Caco-2 (cell line): ENCODE measurements at regions not wholly inside any gene's neighbourhood (a gene's known extent, or its start where the extent isn't known, plus 50 kb on each side); places are given as distances from the start of the nearest gene placed in this dataset.

Experiments
- BruUV-seq: library from RNA; stranded (reverse); fragments of 400-500 nt; replicated peaks from 2 replicates; lab custom pipeline; 2021; lab: Mats Ljungman, UMichigan
- CTCF ChIA-PET: fragments of 300-600 bp; sonication (Branson Sonifier 250); formaldehyde crosslinking; loops from one replicate; lab custom pipeline; 2022; ENCODE audit warnings: antibody characterized with exemption; lab: Charles Lee
- POLR2A ChIA-PET: fragments of 300-600 bp; sonication (Branson Sonifier 250); formaldehyde crosslinking; loops from one replicate; lab custom pipeline; 2022; ENCODE audit warnings: antibody characterized with exemption; lab: Charles Lee
- DNase-seq, 2 experiments: peaks; one replicate each; pipeline versions ENCODE4 v3.0.0 to v3.0.0-alpha.2; 2020 to 2022
- H3K27me3 ChIP-seq: replicated peaks from 2 replicates; pipeline ENCODE4 v1.6.0; 2011; ENCODE audit warnings: low read length; ENCODE audit not compliant: control insufficient read depth, insufficient read depth
- H3K36me3 ChIP-seq: 2 replicates; pipeline ENCODE4 v1.5.1; 2011; ENCODE audit warnings: low read length; ENCODE audit not compliant: control insufficient read depth, insufficient read depth
- H3K4me1 ChIP-seq: fragments of 250-450 bp; sonication (Bioruptor Pico); 2 replicates; pipeline ENCODE4 v1.5.1; 2020; ENCODE audit warnings: mild to moderate bottlenecking
- H3K4me3 ChIP-seq: 2 replicates; pipeline ENCODE4 v1.5.1; 2011; ENCODE audit warnings: low read depth, mild to moderate bottlenecking, control low read depth, low read length
- H3K9me3 ChIP-seq: fragments of 250-450 bp; sonication (Bioruptor Pico); 2 replicates; pipeline ENCODE4 v1.5.1; 2020; ENCODE audit warnings: mild to moderate bottlenecking, moderate library complexity
- H3K27ac Mint-ChIP-seq: one replicate; pipeline ENCODE4 v1.8.0; 2022; ENCODE audit warnings: mixed read lengths; ENCODE audit not compliant: unreplicated experiment
- H3K27me3 Mint-ChIP-seq: one replicate; pipeline ENCODE4 v1.8.0; 2022; ENCODE audit warnings: mixed read lengths; ENCODE audit not compliant: insufficient read depth, unreplicated experiment
- H3K36me3 Mint-ChIP-seq: one replicate; pipeline ENCODE4 v1.8.0; 2022; ENCODE audit warnings: mild to moderate bottlenecking, mixed read lengths; ENCODE audit not compliant: insufficient read depth, unreplicated experiment
- H3K4me1 Mint-ChIP-seq: one replicate; pipeline ENCODE4 v1.8.0; 2022; ENCODE audit warnings: low read depth, mixed read lengths; ENCODE audit not compliant: unreplicated experiment
- H3K4me3 Mint-ChIP-seq: one replicate; pipeline ENCODE4 v1.8.0; 2022; ENCODE audit warnings: mild to moderate bottlenecking, moderate library complexity, mixed read lengths; ENCODE audit not compliant: unreplicated experiment
- H3K9me3 Mint-ChIP-seq: one replicate; pipeline ENCODE4 v1.8.0; 2022; ENCODE audit warnings: mixed read lengths; ENCODE audit not compliant: unreplicated experiment
- intact Hi-C: fragments of 100-400 bp; cut with micrococcal nuclease; formaldehyde crosslinking; loops from one replicate; pipeline ENCODE4 v1.10.0; 2022; ENCODE audit not compliant: unreplicated experiment
- TF ChIP-seq, protein P1 (sequence below), 2 experiments: fragments of 200-600 bp in 1 of 2; IDR thresholded peaks; 1 replicate in 1 of 2; 2 replicates in 1 of 2; pipeline versions ENCODE4 v1.5.1 to v1.8.0; 2011 to 2022; ENCODE audit warnings: antibody characterized with exemption in 1 of 2, control low read depth in 1 of 2, inconsistent platforms in 1 of 2, low read depth in 1 of 2, low read length in 1 of 2, mild to moderate bottlenecking in 1 of 2, moderate library complexity in 1 of 2; ENCODE audit not compliant: insufficient read depth in 1 of 2, severe bottlenecking in 1 of 2, unreplicated experiment in 1 of 2

DNA sequence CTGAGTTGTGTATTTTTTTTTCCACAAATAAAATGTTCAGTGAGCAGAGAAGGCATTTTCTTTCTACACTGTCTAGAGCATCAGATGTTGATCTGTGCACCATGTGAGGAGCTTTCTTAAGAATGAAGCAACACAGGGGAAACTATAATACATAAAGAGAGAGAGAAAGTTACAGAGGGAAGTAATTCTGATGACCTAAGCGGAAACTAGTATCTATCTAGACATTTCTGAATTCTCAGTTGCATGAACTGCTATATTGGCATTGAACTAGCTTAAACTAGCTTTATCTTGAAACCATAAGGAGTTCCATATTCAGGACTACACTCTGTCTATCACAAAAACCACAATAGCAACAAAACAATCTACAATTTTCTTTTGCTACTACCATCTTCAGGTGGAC lies 822.4 kb downstream of the VGLL3 start:
- TF ChIP-seq, protein P1, sequence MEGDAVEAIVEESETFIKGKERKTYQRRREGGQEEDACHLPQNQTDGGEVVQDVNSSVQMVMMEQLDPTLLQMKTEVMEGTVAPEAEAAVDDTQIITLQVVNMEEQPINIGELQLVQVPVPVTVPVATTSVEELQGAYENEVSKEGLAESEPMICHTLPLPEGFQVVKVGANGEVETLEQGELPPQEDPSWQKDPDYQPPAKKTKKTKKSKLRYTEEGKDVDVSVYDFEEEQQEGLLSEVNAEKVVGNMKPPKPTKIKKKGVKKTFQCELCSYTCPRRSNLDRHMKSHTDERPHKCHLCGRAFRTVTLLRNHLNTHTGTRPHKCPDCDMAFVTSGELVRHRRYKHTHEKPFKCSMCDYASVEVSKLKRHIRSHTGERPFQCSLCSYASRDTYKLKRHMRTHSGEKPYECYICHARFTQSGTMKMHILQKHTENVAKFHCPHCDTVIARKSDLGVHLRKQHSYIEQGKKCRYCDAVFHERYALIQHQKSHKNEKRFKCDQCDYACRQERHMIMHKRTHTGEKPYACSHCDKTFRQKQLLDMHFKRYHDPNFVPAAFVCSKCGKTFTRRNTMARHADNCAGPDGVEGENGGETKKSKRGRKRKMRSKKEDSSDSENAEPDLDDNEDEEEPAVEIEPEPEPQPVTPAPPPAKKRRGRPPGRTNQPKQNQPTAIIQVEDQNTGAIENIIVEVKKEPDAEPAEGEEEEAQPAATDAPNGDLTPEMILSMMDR (IDR thresholded peaks at IDR 0.05; ENCODE audit: insufficient read depth in 1 of 2, low read depth in 1 of 2, low read length in 1 of 2, severe bottlenecking in 1 of 2, unreplicated experiment in 1 of 2) = no peak
- ChIA-PET CTCF (no interaction called here), POLR2A (no interaction called here)
- Histone ChIP-seq H3K27me3 (no peaks in the 10 kb centered on the region), H3K4me3 (no peak overlapping the region), H3K36me3 (no peaks in the 10 kb centered on the region), H3K4me1 (no peaks in the 10 kb centered on the region), H3K9me3 (no peaks in the 10 kb centered on the region)
- no TSS peak for BruUV-seq
- no peak overlapping the region for H3K4me3 Mint-ChIP-seq
- intact Hi-C loops = no loop called here
- H3K9me3 Mint-ChIP-seq = no peaks in the 10 kb centered on the region
- peaks cover under 1% of the 10 kb centered on the region for H3K27me3 Mint-ChIP-seq
- H3K4me1 Mint-ChIP-seq = no peaks in the 10 kb centered on the region
- H3K36me3 Mint-ChIP-seq = no peaks in the 10 kb centered on the region
- H3K27ac Mint-ChIP-seq = no peak overlapping the region
- no peak for DNase-seq

DNA sequence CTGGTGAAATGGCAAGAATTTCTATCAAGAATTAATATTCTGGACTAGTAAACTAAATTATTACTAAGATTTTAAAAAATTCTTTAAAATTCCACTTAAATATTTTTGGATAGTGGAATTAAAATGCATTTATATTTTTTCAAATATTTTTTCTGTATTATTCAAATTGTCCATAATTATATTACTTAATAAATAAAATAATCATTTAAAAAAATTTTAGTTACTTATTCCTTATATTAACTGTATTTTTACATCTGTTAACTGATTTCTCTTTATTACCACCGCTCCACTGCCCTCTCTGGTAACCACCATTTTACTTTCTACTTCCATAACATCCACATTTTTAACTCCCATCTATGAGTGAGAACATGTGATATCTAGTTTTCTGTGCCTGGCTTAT lies 828.4 kb downstream of the VGLL3 start:
- TF ChIP-seq, protein P1 (IDR thresholded peaks at IDR 0.05; ENCODE audit: insufficient read depth in 1 of 2, low read depth in 1 of 2, low read length in 1 of 2, severe bottlenecking in 1 of 2, unreplicated experiment in 1 of 2) = no peak
- Mint-ChIP-seq H3K4me3 (no peak overlapping the region), H3K27ac (no peak overlapping the region), H3K9me3 (no peaks in the 10 kb centered on the region), H3K36me3 (no peaks in the 10 kb centered on the region), H3K27me3 (no peaks in the 10 kb centered on the region), H3K4me1 (no peaks in the 10 kb centered on the region)
- H3K27me3 ChIP-seq = no peaks in the 10 kb centered on the region
- no peak overlapping the region for H3K4me3 ChIP-seq
- no peaks in the 10 kb centered on the region for H3K4me1 ChIP-seq
- CTCF ChIA-PET = no interaction called here
- POLR2A ChIA-PET = no interaction called here
- H3K9me3 ChIP-seq = no peaks in the 10 kb centered on the region
- BruUV-seq = no TSS peak
- intact Hi-C loops = no loop called here
- no peak for DNase-seq
- H3K36me3 ChIP-seq = no peaks in the 10 kb centered on the region

DNA sequence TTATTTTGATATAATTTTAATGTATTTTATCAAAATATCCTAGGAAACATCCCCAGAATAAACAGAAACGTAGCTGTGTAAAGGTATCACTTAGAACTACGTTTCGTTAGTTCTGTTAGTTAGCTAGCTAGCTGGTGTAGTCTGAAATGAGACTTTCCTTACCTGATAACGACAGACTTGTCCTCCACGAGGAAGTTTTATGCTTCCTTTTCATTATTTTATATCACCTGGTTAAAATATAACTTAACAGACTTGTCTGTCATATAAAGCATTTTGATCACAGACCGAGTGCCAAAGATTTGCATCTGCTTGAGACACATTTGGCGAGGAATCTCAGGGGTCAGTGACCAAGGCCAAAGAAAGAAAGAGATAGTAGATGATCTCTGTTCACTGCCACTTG lies 829.5 kb downstream of the VGLL3 start:
- H3K27me3 Mint-ChIP-seq = no peaks in the 10 kb centered on the region
- no peak for DNase-seq
- no TSS peak for BruUV-seq
- H3K36me3 Mint-ChIP-seq = no peaks in the 10 kb centered on the region
- no peaks in the 10 kb centered on the region for H3K4me1 Mint-ChIP-seq
- H3K9me3 Mint-ChIP-seq = no peaks in the 10 kb centered on the region
- Histone ChIP-seq H3K4me1 (no peaks in the 10 kb centered on the region), H3K27me3 (no peaks in the 10 kb centered on the region), H3K4me3 (no peak overlapping the region), H3K9me3 (no peaks in the 10 kb centered on the region), H3K36me3 (no peaks in the 10 kb centered on the region)
- POLR2A ChIA-PET = no interaction called here
- TF ChIP-seq, protein P1 (IDR thresholded peaks at IDR 0.05; ENCODE audit: insufficient read depth in 1 of 2, low read depth in 1 of 2, low read length in 1 of 2, severe bottlenecking in 1 of 2, unreplicated experiment in 1 of 2) = no peak
- H3K4me3 Mint-ChIP-seq = no peak overlapping the region
- H3K27ac Mint-ChIP-seq = no peak overlapping the region
- CTCF ChIA-PET = no interaction called here
- intact Hi-C loops = no loop called here
